Activated CD4-positive, alpha-beta memory T cell treated with anti-CD3 and anti-CD28 coated beads, Interleukin-2, amount 10 ng/mL, durations not matched to agents 7 days and 5 days (primary cell): ENCODE measurements at regions not wholly inside any gene's neighbourhood (a gene's known extent, or its start where the extent isn't known, plus 50 kb on each side); places are given as distances from the start of the nearest gene placed in this dataset.

ENCODE experiments used
- CTCF ChIA-PET: fragments of 350-600 bp; sonication (Branson Sonifier 250); formaldehyde crosslinking; loops from one replicate; lab custom pipeline; 2021; ENCODE audit warnings: antibody characterized with exemption, inconsistent platforms; lab: Charles Lee
- POLR2A ChIA-PET: fragments of 350-600 bp; sonication (Branson Sonifier 250); formaldehyde crosslinking; loops from one replicate; lab custom pipeline; 2021; ENCODE audit warnings: antibody characterized with exemption; lab: Charles Lee
- DNase-seq: peaks from one replicate; pipeline ENCODE4 v3.0.0-alpha.2; 2020
- H3K27ac Mint-ChIP-seq: one replicate; pipeline ENCODE4 v1.8.0; 2021; ENCODE audit warnings: mild to moderate bottlenecking, mixed read lengths
- H3K27me3 Mint-ChIP-seq: one replicate; pipeline ENCODE4 v1.8.0; 2021; ENCODE audit warnings: mixed read lengths
- H3K36me3 Mint-ChIP-seq: one replicate; pipeline ENCODE4 v1.8.0; 2021; ENCODE audit warnings: low read depth, mixed read lengths
- H3K4me1 Mint-ChIP-seq: one replicate; pipeline ENCODE4 v1.8.0; 2021; ENCODE audit warnings: mixed read lengths
- H3K4me3 Mint-ChIP-seq: one replicate; pipeline ENCODE4 v1.8.0; 2021; ENCODE audit warnings: mild to moderate bottlenecking, mixed read lengths
- H3K9me3 Mint-ChIP-seq: one replicate; pipeline ENCODE4 v1.8.0; 2021; ENCODE audit warnings: mixed read lengths

DNA sequence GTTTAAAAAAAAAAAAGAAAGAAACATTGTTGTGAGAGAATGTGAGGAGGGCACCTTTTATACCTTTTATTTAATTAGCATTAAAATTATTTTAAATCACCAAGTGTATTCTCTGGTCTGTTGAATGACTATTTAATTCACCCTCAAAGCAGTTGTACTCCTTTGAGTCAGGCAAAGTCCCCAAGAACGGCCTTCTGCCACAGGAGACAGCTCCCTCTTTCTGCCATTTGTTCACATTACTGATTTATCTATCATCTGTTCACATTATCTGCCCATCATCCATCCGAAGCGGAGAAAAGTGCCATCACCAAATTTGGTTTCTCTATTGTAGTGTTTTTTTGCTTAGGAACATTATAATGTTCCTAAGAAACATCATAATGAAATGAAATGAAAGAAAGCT is 240.7 kb upstream of the DPP10 start:
- H3K4me3 Mint-ChIP-seq = no peak overlapping the region
- ChIA-PET CTCF (no interaction called here), POLR2A (no interaction called here)
- H3K4me1 Mint-ChIP-seq = no peaks in the 10 kb centered on the region
- no peaks in the 10 kb centered on the region for H3K36me3 Mint-ChIP-seq
- DNase-seq = no peak
- H3K27me3 Mint-ChIP-seq = peaks cover 2% of the 10 kb centered on the region
- no peaks in the 10 kb centered on the region for H3K9me3 Mint-ChIP-seq
- no peak overlapping the region for H3K27ac Mint-ChIP-seq

- peaks cover 2% of the 10 kb centered on the region for H3K27me3 Mint-ChIP-seq
- H3K9me3 Mint-ChIP-seq = no peaks in the 10 kb centered on the region
- no peak for DNase-seq
- H3K36me3 Mint-ChIP-seq = no peaks in the 10 kb centered on the region
- no peak overlapping the region for H3K4me3 Mint-ChIP-seq
- ChIA-PET CTCF (no interaction called here), POLR2A (no interaction called here)
- H3K4me1 Mint-ChIP-seq = no peaks in the 10 kb centered on the region
- no peak overlapping the region for H3K27ac Mint-ChIP-seq
Measured at GRCh38 chr2:114203679-114204078, 238.8 kb upstream of the DPP10 start.

GRCh38 chr2:114213808-114214207 is 228.6 kb upstream of the DPP10 start:
- ChIA-PET CTCF (no interaction called here), POLR2A (no interaction called here)
- no peaks in the 10 kb centered on the region for H3K36me3 Mint-ChIP-seq
- H3K27ac Mint-ChIP-seq = no peak overlapping the region
- no peaks in the 10 kb centered on the region for H3K9me3 Mint-ChIP-seq
- H3K4me1 Mint-ChIP-seq = no peaks in the 10 kb centered on the region
- no peak for DNase-seq
- peaks cover 5% of the 10 kb centered on the region for H3K27me3 Mint-ChIP-seq
- no peak overlapping the region for H3K4me3 Mint-ChIP-seq

DNA sequence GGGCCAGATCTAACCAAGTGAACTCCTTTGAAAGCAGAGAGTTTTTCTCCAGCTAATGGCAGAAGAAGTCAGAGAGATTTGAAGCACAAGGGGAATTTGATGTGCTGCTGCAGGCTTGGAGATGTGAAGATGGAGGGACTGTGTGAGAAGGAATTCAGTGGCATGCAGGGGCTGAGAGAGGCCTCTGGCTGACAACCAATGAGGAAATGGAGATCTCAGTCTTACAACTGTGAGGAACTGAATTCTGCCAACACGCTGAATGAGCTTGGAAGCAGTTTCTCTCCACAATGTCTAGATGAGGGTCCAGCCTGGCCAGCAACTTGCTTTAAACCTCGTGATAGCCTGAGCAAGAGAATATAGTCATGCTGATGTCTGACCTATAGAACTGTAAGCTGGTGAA is 224.1 kb upstream of the DPP10 start:
- ChIA-PET CTCF (no interaction called here), POLR2A (no interaction called here)
- H3K4me1 Mint-ChIP-seq = no peaks in the 10 kb centered on the region
- no peak overlapping the region for H3K4me3 Mint-ChIP-seq
- no peak overlapping the region for H3K27ac Mint-ChIP-seq
- no peaks in the 10 kb centered on the region for H3K36me3 Mint-ChIP-seq
- H3K9me3 Mint-ChIP-seq = no peaks in the 10 kb centered on the region
- no peak for DNase-seq
- H3K27me3 Mint-ChIP-seq = peaks cover 5% of the 10 kb centered on the region

- Mint-ChIP-seq H3K27me3 (peaks cover 5% of the 10 kb centered on the region), H3K4me3 (no peak overlapping the region), H3K27ac (no peak overlapping the region), H3K4me1 (no peaks in the 10 kb centered on the region), H3K9me3 (no peaks in the 10 kb centered on the region), H3K36me3 (no peaks in the 10 kb centered on the region)
- no peak for DNase-seq
- POLR2A ChIA-PET = no interaction called here
- CTCF ChIA-PET = no interaction called here
Measured at GRCh38 chr2:114219456-114219855, 223.0 kb upstream of the DPP10 start.

- H3K4me3 Mint-ChIP-seq = no peak overlapping the region
- H3K4me1 Mint-ChIP-seq = no peaks in the 10 kb centered on the region
- POLR2A ChIA-PET = no interaction called here
- DNase-seq = no peak
- H3K36me3 Mint-ChIP-seq = no peaks in the 10 kb centered on the region
- no peaks in the 10 kb centered on the region for H3K9me3 Mint-ChIP-seq
- CTCF ChIA-PET = no interaction called here
- no peak overlapping the region for H3K27ac Mint-ChIP-seq
- peaks cover 1% of the 10 kb centered on the region for H3K27me3 Mint-ChIP-seq
Measured at GRCh38 chr2:114222344-114222743, 220.1 kb upstream of the DPP10 start.

DNA sequence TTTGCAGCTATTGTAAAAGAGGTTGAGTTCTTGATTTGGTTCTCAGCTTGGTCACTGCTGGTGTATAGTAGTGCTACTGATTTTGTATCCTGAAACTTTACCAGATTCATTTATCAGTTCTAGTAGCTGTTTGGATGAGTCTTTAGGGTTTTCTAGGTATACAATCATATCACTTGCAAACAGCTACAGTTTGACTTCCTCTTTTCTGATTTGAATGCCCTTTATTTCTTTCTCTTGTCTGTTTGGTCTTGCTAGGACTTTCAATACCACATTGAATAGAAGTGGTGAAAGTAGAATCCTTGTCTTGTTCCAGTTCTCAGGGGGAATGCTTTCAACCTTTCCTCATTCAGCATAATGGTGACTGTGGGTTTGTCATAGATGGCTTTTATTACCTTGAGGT is 210.5 kb upstream of the DPP10 start:
- Mint-ChIP-seq H3K9me3 (no peaks in the 10 kb centered on the region), H3K36me3 (no peaks in the 10 kb centered on the region), H3K27me3 (peaks cover 3% of the 10 kb centered on the region), H3K4me1 (no peaks in the 10 kb centered on the region), H3K4me3 (no peak overlapping the region), H3K27ac (no peak overlapping the region)
- DNase-seq = no peak
- POLR2A ChIA-PET = no interaction called here
- CTCF ChIA-PET = no interaction called here

DNA sequence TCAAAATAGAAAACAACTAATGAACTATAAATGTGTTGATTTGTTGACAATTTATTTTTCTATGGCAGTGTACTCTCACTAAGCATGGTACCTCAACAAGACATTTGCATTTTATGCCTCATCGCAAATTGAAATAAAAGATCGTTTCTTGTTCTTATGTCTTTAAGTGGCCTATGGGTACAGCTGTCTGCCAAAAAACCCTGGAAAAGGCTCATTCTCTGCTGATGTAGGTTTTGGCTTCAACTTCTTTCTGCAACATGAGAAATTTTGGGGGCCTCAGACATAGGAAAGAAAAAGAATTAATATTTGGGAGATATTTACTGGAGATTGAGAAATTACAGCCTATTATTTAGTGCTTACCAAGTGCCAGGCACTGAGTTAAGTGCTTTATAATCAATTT is 205.1 kb upstream of the DPP10 start:
- Mint-ChIP-seq H3K36me3 (no peaks in the 10 kb centered on the region), H3K27me3 (no peaks in the 10 kb centered on the region), H3K4me3 (no peak overlapping the region), H3K27ac (no peak overlapping the region), H3K4me1 (no peaks in the 10 kb centered on the region), H3K9me3 (no peaks in the 10 kb centered on the region)
- CTCF ChIA-PET = no interaction called here
- POLR2A ChIA-PET = no interaction called here
- DNase-seq = no peak

- no peaks in the 10 kb centered on the region for H3K4me1 Mint-ChIP-seq
- no peak overlapping the region for H3K4me3 Mint-ChIP-seq
- H3K36me3 Mint-ChIP-seq = no peaks in the 10 kb centered on the region
- DNase-seq = no peak
- CTCF ChIA-PET = no interaction called here
- H3K27me3 Mint-ChIP-seq = no peaks in the 10 kb centered on the region
- no peaks in the 10 kb centered on the region for H3K9me3 Mint-ChIP-seq
- H3K27ac Mint-ChIP-seq = no peak overlapping the region
- POLR2A ChIA-PET = no interaction called here
Measured at GRCh38 chr2:114238910-114239559, 203.4 kb upstream of the DPP10 start.

GRCh38 chr2:114248648-114249047 is 193.8 kb upstream of the DPP10 start:
- Mint-ChIP-seq H3K4me3 (no peak overlapping the region), H3K9me3 (no peaks in the 10 kb centered on the region), H3K36me3 (no peaks in the 10 kb centered on the region), H3K4me1 (no peaks in the 10 kb centered on the region), H3K27me3 (no peaks in the 10 kb centered on the region), H3K27ac (no peak overlapping the region)
- DNase-seq = no peak
- ChIA-PET CTCF (no interaction called here), POLR2A (no interaction called here)

- no peak overlapping the region for H3K4me3 Mint-ChIP-seq
- DNase-seq = no peak
- CTCF ChIA-PET = no interaction called here
- no peaks in the 10 kb centered on the region for H3K27me3 Mint-ChIP-seq
- H3K36me3 Mint-ChIP-seq = no peaks in the 10 kb centered on the region
- H3K4me1 Mint-ChIP-seq = no peaks in the 10 kb centered on the region
- POLR2A ChIA-PET = no interaction called here
- H3K9me3 Mint-ChIP-seq = no peaks in the 10 kb centered on the region
- H3K27ac Mint-ChIP-seq = no peak overlapping the region
Measured at GRCh38 chr2:114252713-114253112, 189.7 kb upstream of the DPP10 start.

DNA sequence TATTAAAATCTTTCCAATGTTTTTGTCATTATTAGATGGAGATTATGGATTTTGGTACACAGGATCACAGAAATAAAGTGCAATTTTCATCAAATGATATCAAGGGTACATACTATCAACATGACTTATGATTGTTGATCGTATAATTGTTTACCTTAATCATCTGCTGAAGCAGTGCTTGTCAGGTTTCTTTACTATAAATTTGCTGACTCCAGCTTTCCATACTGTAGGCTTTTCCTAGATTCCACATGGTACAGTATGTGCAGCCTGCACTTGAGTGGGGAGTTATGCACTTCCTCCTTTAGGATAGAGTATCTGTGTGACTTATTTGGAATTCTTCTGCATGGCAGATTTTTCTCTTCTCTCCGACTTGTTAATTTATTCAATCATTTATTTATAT is 187.6 kb upstream of the DPP10 start:
- Mint-ChIP-seq H3K36me3 (no peaks in the 10 kb centered on the region), H3K4me1 (no peaks in the 10 kb centered on the region), H3K9me3 (no peaks in the 10 kb centered on the region), H3K27me3 (no peaks in the 10 kb centered on the region), H3K27ac (no peak overlapping the region), H3K4me3 (no peak overlapping the region)
- POLR2A ChIA-PET = no interaction called here
- CTCF ChIA-PET = no interaction called here
- DNase-seq = no peak

DNA sequence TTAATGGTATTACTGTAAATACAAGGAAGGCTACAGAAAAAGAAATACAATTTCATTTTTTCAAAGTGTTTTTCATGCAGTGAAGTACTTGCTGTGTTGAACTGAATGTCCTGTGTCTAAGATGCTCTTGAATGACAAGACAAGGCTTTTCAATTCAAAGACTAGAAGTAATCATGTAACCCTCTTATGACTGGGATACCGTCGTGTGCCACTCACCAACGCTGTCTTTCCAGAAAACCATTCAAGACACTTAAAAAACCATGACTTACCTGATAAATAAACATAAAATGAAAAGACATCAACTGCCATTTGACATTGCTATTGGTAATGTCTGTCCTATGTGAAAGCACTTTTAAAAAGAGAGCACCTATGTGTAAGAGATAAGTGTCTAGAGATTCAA is 183.1 kb upstream of the DPP10 start:
- Mint-ChIP-seq H3K27ac (no peak overlapping the region), H3K36me3 (no peaks in the 10 kb centered on the region), H3K9me3 (no peaks in the 10 kb centered on the region), H3K4me1 (no peaks in the 10 kb centered on the region), H3K4me3 (no peak overlapping the region), H3K27me3 (no peaks in the 10 kb centered on the region)
- ChIA-PET CTCF (no interaction called here), POLR2A (no interaction called here)
- no peak for DNase-seq

DNA sequence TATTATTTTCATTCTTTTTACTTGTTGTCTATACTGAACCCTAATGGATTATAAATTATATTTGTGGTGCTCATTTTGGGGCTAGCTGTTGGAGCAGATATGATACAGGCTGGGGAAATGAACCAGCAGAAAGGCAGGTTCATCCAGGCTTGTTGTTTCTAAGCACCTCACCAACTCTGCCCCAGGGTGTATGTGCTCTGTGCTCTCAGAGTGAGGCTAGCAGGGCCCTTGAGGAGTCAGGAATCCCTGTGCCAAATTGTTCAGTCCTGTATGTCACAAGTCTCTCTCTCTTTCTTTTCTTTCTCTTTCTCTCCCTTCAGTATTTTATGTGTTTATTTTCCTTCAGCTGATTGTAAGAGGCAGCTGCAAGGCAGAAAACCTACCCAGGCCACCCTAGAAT is 181.1 kb upstream of the DPP10 start:
- H3K36me3 Mint-ChIP-seq = no peaks in the 10 kb centered on the region
- CTCF ChIA-PET = no interaction called here
- H3K27me3 Mint-ChIP-seq = no peaks in the 10 kb centered on the region
- H3K27ac Mint-ChIP-seq = no peak overlapping the region
- no peaks in the 10 kb centered on the region for H3K4me1 Mint-ChIP-seq
- POLR2A ChIA-PET = no interaction called here
- no peaks in the 10 kb centered on the region for H3K9me3 Mint-ChIP-seq
- DNase-seq = no peak
- no peak overlapping the region for H3K4me3 Mint-ChIP-seq
